ENCODE measurements at regions not wholly inside any gene's neighbourhood (a gene's known extent, or its start where the extent isn't known, plus 50 kb on each side); places are given as distances from the start of the nearest gene placed in this dataset.
"Not testable (repeated sequence)": the region's sequence is repeated elsewhere in the genome, so short reads cannot be mapped to it uniquely, and the experiment has no call there.

GRCh38 chr2:241977557-241978300 lies 108.2 kb downstream of the RTP5 start:
- no peak for DNase-seq (ENCODE audit: extremely low read depth in 1 of 11, low read depth in 9 of 11, low spot score in 4 of 11)

- DNase-seq (ENCODE audit: extremely low read depth in 1 of 11, low read depth in 9 of 11, low spot score in 4 of 11): no peak
Measured at GRCh38 chr2:241978670-241979069, 109.1 kb downstream of the RTP5 start.

GRCh38 chr2:241980193-241980592 lies 110.7 kb downstream of the RTP5 start:
- no peak for DNase-seq (ENCODE audit: extremely low read depth in 1 of 11, low read depth in 9 of 11, low spot score in 4 of 11)

- DNase-seq (ENCODE audit: extremely low read depth in 1 of 11, low read depth in 9 of 11, low spot score in 4 of 11): no peak
Measured at GRCh38 chr2:241981076-241981700, 111.7 kb downstream of the RTP5 start.

GRCh38 chr2:241982706-241983570 lies 113.4 kb downstream of the RTP5 start:
- DNase-seq (ENCODE audit: extremely low read depth in 1 of 11, low read depth in 9 of 11, low spot score in 4 of 11): no peak

GRCh38 chr2:241983571-241984270 lies 114.2 kb downstream of the RTP5 start:
- DNase-seq (ENCODE audit: extremely low read depth in 1 of 11, low read depth in 9 of 11, low spot score in 4 of 11): no peak

GRCh38 chr2:241984271-241984655 lies 114.7 kb downstream of the RTP5 start:
- DNase-seq (ENCODE audit: extremely low read depth in 1 of 11, low read depth in 9 of 11, low spot score in 4 of 11): no peak

- DNase-seq (ENCODE audit: extremely low read depth in 1 of 11, low read depth in 9 of 11, low spot score in 4 of 11): no peak
Measured at GRCh38 chr2:241984658-241985057, 115.1 kb downstream of the RTP5 start.

GRCh38 chr2:241985161-241985985 lies 115.8 kb downstream of the RTP5 start:
- DNase-seq (ENCODE audit: extremely low read depth in 1 of 11, low read depth in 9 of 11, low spot score in 4 of 11): not testable (repeated sequence)

- no peak for DNase-seq (ENCODE audit: extremely low read depth in 1 of 11, low read depth in 9 of 11, low spot score in 4 of 11)
Measured at GRCh38 chr2:241985986-241986329, 116.4 kb downstream of the RTP5 start.

GRCh38 chr2:241986836-241987641 lies 117.5 kb downstream of the RTP5 start:
- DNase-seq (ENCODE audit: extremely low read depth in 1 of 11, low read depth in 9 of 11, low spot score in 4 of 11): no peak

GRCh38 chr2:241987726-241988125 lies 118.2 kb downstream of the RTP5 start:
- no peak for DNase-seq (ENCODE audit: extremely low read depth in 1 of 11, low read depth in 9 of 11, low spot score in 4 of 11)

GRCh38 chr2:241988146-241988545 lies 118.6 kb downstream of the RTP5 start:
- no peak for DNase-seq (ENCODE audit: extremely low read depth in 1 of 11, low read depth in 9 of 11, low spot score in 4 of 11)

GRCh38 chr2:241989074-241989473 lies 119.5 kb downstream of the RTP5 start:
- DNase-seq (ENCODE audit: extremely low read depth in 1 of 11, low read depth in 9 of 11, low spot score in 4 of 11): no peak

GRCh38 chr2:241990466-241990865 lies 120.9 kb downstream of the RTP5 start:
- DNase-seq (ENCODE audit: extremely low read depth in 1 of 11, low read depth in 9 of 11, low spot score in 4 of 11): no peak

- no peak for DNase-seq (ENCODE audit: extremely low read depth in 1 of 11, low read depth in 9 of 11, low spot score in 4 of 11)
Measured at GRCh38 chr2:241991299-241991698, 121.8 kb downstream of the RTP5 start.

- DNase-seq (ENCODE audit: extremely low read depth in 1 of 11, low read depth in 9 of 11, low spot score in 4 of 11): no peak
Measured at GRCh38 chr2:241992753-241993152, 123.2 kb downstream of the RTP5 start.

Data from renal cortex interstitium (tissue), 11 donors.